ENCODE measurements at regions not wholly inside any gene's neighbourhood (a gene's known extent, or its start where the extent isn't known, plus 50 kb on each side); places are given as distances from the start of the nearest gene placed in this dataset.
"Not testable (repeated sequence)": the region's sequence is repeated elsewhere in the genome, so short reads cannot be mapped to it uniquely, and the experiment has no call there.

DNA sequence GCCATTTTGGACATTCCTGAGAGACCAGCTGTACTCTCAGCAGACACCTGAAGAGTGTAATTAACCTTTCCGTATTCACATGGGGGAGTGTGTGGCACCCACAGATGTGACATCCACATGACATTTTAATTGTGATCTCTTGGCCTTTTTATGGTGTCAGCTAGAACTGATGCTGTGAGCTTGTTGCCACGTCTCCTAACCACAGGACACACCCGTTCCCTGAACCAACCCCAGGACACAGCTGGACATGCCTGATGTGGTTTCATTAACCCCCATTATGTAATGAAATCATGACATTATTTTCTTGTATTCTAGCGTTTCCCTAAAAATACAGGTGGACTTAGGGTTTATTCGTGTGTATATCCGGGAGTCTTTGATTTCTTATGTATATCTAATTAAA, 1036.1 kb downstream of the TMEM121 start:
- DNase-seq (ENCODE audit: low read depth): no peak
- Histone ChIP-seq H3K27me3 (ENCODE audit: control insufficient read depth, insufficient read depth, low read length) (no peaks in the 10 kb centered on the region), H3K36me3 (ENCODE audit: control insufficient read depth, insufficient read depth, low read length) (no peaks in the 10 kb centered on the region), H3K4me3 (ENCODE audit: low read depth, low read length) (no peak overlapping the region)
- TF ChIP-seq CTCF (IDR thresholded peaks at IDR 0.05; ENCODE audit: insufficient read depth, low read length, poor library complexity, severe bottlenecking): no peak

DNA sequence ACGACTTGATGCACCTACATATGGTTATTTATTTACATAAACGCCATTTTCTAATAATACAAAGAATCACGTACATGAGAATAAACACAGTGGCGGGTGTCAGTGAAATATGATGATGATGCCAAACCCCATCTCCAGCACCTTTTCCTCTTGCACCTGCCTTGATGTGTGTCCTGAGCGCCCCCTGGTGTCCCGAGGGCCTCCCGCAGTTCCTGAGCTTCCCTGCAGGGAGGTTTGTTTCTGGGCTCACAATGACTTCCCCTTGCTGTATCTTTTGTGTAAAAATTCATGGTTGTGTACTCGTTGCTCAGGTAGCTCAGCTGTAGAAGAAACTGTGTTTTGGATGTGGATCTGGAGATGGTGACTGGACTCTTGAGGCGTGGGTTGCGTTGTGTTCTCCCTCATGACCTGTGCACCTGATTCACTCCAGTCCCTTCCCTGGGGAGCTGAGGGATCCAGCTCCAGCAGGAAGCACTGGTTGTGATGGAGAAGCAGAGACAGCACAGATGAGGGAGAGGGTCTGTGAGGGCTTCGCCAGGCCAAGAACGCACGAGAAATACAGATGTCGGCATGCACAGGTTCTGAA, 1037.8 kb downstream of the TMEM121 start:
- no peak for DNase-seq (ENCODE audit: low read depth)
- no peaks in the 10 kb centered on the region for H3K36me3 ChIP-seq (ENCODE audit: control insufficient read depth, insufficient read depth, low read length)
- H3K27me3 ChIP-seq (ENCODE audit: control insufficient read depth, insufficient read depth, low read length): no peaks in the 10 kb centered on the region
- H3K4me3 ChIP-seq (ENCODE audit: low read depth, low read length): no peak overlapping the region
- TF ChIP-seq CTCF (IDR thresholded peaks at IDR 0.05; ENCODE audit: insufficient read depth, low read length, poor library complexity, severe bottlenecking): peak; percentile 14

DNA sequence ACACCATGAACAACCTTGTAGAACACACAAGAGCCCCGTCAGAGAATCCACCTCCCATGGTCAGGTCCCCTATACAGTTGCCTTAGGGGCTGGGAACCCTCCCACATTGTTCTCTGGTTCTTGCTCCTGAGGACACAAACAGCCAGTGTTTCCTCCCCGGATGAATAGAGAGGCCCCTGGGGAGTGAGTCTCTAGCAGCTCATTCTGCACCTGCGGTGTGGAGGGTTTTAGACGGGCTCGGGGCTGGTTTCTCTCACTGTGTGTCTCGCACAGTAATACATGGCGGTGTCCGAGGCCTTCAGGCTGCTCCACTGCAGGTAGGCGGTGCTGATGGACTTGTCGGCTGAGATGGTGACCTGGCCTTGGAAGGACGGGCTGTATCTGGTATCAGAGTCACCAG, 1052.1 kb downstream of the TMEM121 start:
- Histone ChIP-seq H3K4me3 (ENCODE audit: low read depth, low read length) (no peak overlapping the region), H3K27me3 (ENCODE audit: control insufficient read depth, insufficient read depth, low read length) (no peaks in the 10 kb centered on the region), H3K36me3 (ENCODE audit: control insufficient read depth, insufficient read depth, low read length) (no peaks in the 10 kb centered on the region)
- DNase-seq (ENCODE audit: low read depth): no peak
- TF ChIP-seq CTCF (IDR thresholded peaks at IDR 0.05; ENCODE audit: insufficient read depth, low read length, poor library complexity, severe bottlenecking): no peak

DNA sequence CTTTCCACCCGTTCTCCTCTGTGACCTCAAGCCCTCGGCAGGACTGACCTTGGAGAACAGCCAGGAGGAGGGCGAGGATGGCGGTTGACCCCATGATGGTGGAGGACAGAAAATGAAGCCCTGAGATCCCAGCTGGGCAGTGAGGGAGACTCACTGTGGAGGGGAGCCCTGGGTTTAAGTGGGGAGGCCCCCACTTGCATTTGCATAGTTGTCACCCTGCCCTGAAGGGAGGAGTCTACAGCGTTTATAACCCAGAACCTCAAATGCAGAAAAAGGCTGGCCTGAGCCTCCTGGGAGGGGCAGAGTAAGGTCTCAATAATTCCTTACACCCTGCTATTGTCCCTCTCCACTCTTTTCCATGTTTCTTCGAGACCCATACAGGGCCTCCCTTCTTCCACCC, 1052.7 kb downstream of the TMEM121 start:
- DNase-seq (ENCODE audit: low read depth): no peak
- no peaks in the 10 kb centered on the region for H3K27me3 ChIP-seq (ENCODE audit: control insufficient read depth, insufficient read depth, low read length)
- no peak for TF ChIP-seq CTCF (IDR thresholded peaks at IDR 0.05; ENCODE audit: insufficient read depth, low read length, poor library complexity, severe bottlenecking)
- no peaks in the 10 kb centered on the region for H3K36me3 ChIP-seq (ENCODE audit: control insufficient read depth, insufficient read depth, low read length)
- H3K4me3 ChIP-seq (ENCODE audit: low read depth, low read length): no peak overlapping the region

DNA sequence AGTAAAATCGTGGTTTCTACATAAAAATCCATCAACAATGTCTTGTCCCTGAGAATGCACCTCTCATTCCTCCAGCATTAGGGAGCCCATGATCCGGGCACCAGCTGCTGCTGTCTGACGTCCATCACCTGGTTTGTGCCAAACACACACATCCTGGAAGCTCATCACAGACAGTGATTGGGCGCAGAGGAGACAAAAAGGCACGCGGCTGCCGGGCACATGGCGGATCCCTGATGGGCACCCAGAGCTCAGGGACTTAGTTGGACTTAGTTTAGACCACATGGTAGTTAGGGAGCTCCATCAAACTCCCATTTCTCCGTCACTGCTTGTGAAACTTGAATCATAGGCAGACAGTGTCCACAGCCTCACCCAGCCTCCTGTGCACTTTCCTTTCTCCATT, 1059.3 kb downstream of the TMEM121 start:
- no peak overlapping the region for H3K4me3 ChIP-seq (ENCODE audit: low read depth, low read length)
- TF ChIP-seq CTCF (IDR thresholded peaks at IDR 0.05; ENCODE audit: insufficient read depth, low read length, poor library complexity, severe bottlenecking): no peak

DNA sequence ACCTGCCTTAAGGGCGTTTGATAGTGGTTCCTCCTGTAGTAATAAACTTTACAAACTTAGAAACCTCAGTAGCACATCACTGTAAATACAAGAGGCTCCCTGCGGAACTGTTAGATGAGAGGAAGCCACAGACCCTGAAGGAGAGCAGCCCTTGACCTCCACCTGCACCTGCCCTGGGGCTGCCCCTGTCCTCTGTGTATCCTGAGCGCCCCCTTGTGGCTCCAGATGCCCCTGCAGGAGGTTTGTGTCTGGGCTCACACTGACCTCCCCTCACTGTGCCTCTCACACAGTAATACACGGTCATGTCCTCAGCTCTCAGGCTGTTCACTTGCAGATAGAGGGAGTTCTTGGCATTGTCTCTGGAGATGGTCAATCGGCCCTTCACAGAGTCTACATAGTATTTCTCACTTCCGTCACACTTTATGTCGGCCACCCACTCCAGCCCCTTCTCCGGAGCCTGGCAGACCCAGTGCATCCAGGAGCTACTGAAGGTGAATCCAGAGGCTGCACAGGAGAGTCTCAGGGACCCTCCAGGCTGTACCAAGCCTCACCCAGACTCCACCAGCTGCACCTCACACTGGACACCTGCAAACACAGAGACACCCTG, 1059.8 kb downstream of the TMEM121 start:
- DNase-seq (ENCODE audit: low read depth): no peak
- no peaks in the 10 kb centered on the region for H3K27me3 ChIP-seq (ENCODE audit: control insufficient read depth, insufficient read depth, low read length)
- no peak overlapping the region for H3K4me3 ChIP-seq (ENCODE audit: low read depth, low read length)
- H3K36me3 ChIP-seq (ENCODE audit: control insufficient read depth, insufficient read depth, low read length): no peaks in the 10 kb centered on the region
- peak; percentile 5 for TF ChIP-seq CTCF (IDR thresholded peaks at IDR 0.05; ENCODE audit: insufficient read depth, low read length, poor library complexity, severe bottlenecking)

More for the DNA sequence above, 1059.3 kb downstream of the TMEM121 start:
- no peak for DNase-seq (ENCODE audit: low read depth)
- H3K36me3 ChIP-seq (ENCODE audit: control insufficient read depth, insufficient read depth, low read length): no peaks in the 10 kb centered on the region
- H3K27me3 ChIP-seq (ENCODE audit: control insufficient read depth, insufficient read depth, low read length): no peaks in the 10 kb centered on the region

DNA sequence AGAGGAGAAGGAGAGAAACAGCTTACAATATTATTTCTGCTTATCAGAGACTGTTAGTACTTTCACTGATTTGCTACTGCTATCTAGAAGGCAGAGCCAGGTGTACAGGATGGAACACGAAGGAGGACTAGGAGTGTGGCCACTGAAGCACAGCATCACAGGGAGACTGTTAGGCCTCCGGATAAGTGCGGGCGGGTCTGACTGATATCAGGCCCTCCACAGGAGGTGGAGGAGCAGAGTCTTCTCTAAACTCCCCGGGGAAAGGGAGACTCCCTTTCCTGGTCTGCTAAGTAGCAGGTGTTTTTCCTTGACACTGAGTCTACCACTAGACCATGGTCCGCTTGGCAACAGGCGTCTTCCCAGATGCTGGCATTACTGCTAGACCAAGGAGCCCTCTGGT, 1065.2 kb downstream of the TMEM121 start:
- not testable (repeated sequence) for H3K4me3 ChIP-seq (ENCODE audit: low read depth, low read length); DNase-seq (ENCODE audit: low read depth); H3K27me3 ChIP-seq (ENCODE audit: control insufficient read depth, insufficient read depth, low read length)

DNA sequence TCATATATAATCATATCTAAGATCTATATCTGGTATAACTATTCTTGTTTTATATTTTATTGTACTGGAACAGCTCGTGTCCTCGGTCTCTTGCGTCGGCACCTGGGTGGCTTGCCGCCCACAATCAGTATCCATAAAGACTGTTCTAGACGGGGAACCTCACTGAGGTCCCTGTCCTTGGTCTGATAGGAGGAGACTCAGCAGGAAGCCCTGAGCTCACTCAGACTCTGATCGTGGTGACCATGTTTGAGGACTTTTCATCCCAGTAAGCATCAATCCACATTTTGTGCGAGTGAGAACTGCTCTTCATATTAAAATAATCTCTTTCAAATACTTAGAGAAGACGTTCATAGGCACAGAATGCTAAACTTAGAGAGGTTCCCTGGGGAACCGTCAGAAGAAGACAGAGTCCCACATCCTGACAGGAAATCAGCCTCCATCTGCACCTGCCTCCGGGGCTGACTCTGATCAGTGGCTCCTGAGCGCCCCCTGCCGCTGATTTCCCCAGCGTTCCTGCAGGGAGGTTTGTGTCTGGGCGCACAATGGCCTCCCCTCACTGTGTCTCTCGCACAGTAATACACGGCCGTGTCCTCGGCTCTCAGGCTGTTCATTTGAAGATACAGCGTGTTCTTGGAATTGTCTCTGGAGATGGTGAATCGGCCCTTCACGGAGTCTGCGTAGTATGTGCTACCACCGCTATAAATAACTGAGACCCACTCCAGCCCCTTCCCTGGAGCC, 1065.9 kb downstream of the TMEM121 start:
- H3K36me3 ChIP-seq (ENCODE audit: control insufficient read depth, insufficient read depth, low read length); H3K4me3 ChIP-seq (ENCODE audit: low read depth, low read length); H3K27me3 ChIP-seq (ENCODE audit: control insufficient read depth, insufficient read depth, low read length); DNase-seq (ENCODE audit: low read depth): not testable (repeated sequence)

More for the DNA sequence above, 1065.2 kb downstream of the TMEM121 start:
- not testable (repeated sequence) for H3K36me3 ChIP-seq (ENCODE audit: control insufficient read depth, insufficient read depth, low read length)
